Endodermal cell (in vitro differentiated cells): ENCODE measurements at regions not wholly inside any gene's neighbourhood (a gene's known extent, or its start where the extent isn't known, plus 50 kb on each side); places are given as distances from the start of the nearest gene placed in this dataset.

Experiments used
- DNase-seq: peaks from one replicate; pipeline ENCODE4 v3.0.0-alpha.2; 2017
- H3K27ac ChIP-seq: 2 replicates; pipeline ENCODE4 v1.5.1; 2013; ENCODE audit warnings: mild to moderate bottlenecking, low read depth, low read length, moderate library complexity
- H3K27me3 ChIP-seq: 2 replicates; pipeline ENCODE4 v1.6.1; 2013; ENCODE audit warnings: mild to moderate bottlenecking, low read length, moderate library complexity; ENCODE audit not compliant: insufficient read depth, control insufficient read depth, poor library complexity, severe bottlenecking
- H3K36me3 ChIP-seq: 2 replicates; pipeline ENCODE4 v1.7.0; 2013; ENCODE audit warnings: mild to moderate bottlenecking, low read length, moderate library complexity; ENCODE audit not compliant: control insufficient read depth, insufficient read depth
- H3K4me1 ChIP-seq: one replicate; pipeline ENCODE4 v1.7.0; 2013; ENCODE audit warnings: low read length; ENCODE audit not compliant: control insufficient read depth, insufficient read depth
- H3K4me3 ChIP-seq: 2 replicates; pipeline ENCODE4 v1.5.1; 2013; ENCODE audit warnings: mild to moderate bottlenecking, low read length, moderate library complexity
- H3K9ac ChIP-seq: 2 replicates; pipeline ENCODE4 v1.6.1; 2013; ENCODE audit warnings: mild to moderate bottlenecking, low read length, moderate library complexity; ENCODE audit not compliant: poor library complexity, severe bottlenecking; ENCODE audit errors: extremely low read depth
- H3K9me3 ChIP-seq: 2 replicates; pipeline ENCODE4 v1.6.1; 2013; ENCODE audit warnings: mild to moderate bottlenecking, low read length, moderate library complexity; ENCODE audit not compliant: control insufficient read depth
- H3K27ac Mint-ChIP-seq: 2 replicates; pipeline ENCODE4 v1.8.0; 2020; ENCODE audit warnings: mixed read lengths
- H3K27me3 Mint-ChIP-seq: 2 replicates; pipeline ENCODE4 v1.8.0; 2021; ENCODE audit warnings: mild to moderate bottlenecking, mixed read lengths; ENCODE audit not compliant: insufficient read depth
- H3K36me3 Mint-ChIP-seq: 2 replicates; pipeline ENCODE4 v1.8.0; 2020; ENCODE audit warnings: low read depth, mixed read lengths
- H3K4me1 Mint-ChIP-seq: 2 replicates; pipeline ENCODE4 v1.8.0; 2020; ENCODE audit warnings: mixed read lengths
- H3K4me3 Mint-ChIP-seq: 2 replicates; pipeline ENCODE4 v1.8.0; 2020; ENCODE audit warnings: mild to moderate bottlenecking, moderate library complexity, mixed read lengths
- H3K9me3 Mint-ChIP-seq: 2 replicates; pipeline ENCODE4 v1.8.0; 2020; ENCODE audit warnings: mild to moderate bottlenecking, mixed read lengths
- WGBS, 2 experiments: methylation state at CpG; one replicate each; pipeline versions ENCODE4 v1.1.5 to v1.1.7; 2013; ENCODE audit warnings: missing lambda C conversion rate in 2 of 2, mixed read lengths in 1 of 2; ENCODE audit not compliant: insufficient coverage in 1 of 2, insufficient read length in 1 of 2; 5-methylcytosine and 5-hydroxymethylcytosine counted together
- TF ChIP-seq, protein P1 (sequence below): fragments of 200-600 bp; sonication (generic); conservative IDR thresholded peaks from 2 replicates; pipeline ENCODE4 v1.5.0; 2021; ENCODE audit warnings: antibody characterized with exemption, mild to moderate bottlenecking

GRCh38 chr6:73898599-73898998 lies 202.6 kb downstream of the CD109 start:
- no peaks in the 10 kb centered on the region for H3K4me1 ChIP-seq
- H3K27ac ChIP-seq: no peak overlapping the region
- H3K9me3 ChIP-seq: peaks cover 15% of the 10 kb centered on the region
- Mint-ChIP-seq H3K27me3 (no peaks in the 10 kb centered on the region), H3K9me3 (peaks cover 20% of the 10 kb centered on the region), H3K36me3 (peaks cover 2% of the 10 kb centered on the region), H3K27ac (no peak overlapping the region), H3K4me3 (no peak overlapping the region), H3K4me1 (no peaks in the 10 kb centered on the region)
- no peak for DNase-seq
- 50 to 70% methylated on average over 1 to 2 of the region's 3 CpGs for WGBS, 2 experiments
- no peaks in the 10 kb centered on the region for H3K36me3 ChIP-seq
- no peak overlapping the region for H3K4me3 ChIP-seq
- H3K9ac ChIP-seq: no peak overlapping the region
- H3K27me3 ChIP-seq: no peaks in the 10 kb centered on the region
- TF ChIP-seq, protein P1, sequence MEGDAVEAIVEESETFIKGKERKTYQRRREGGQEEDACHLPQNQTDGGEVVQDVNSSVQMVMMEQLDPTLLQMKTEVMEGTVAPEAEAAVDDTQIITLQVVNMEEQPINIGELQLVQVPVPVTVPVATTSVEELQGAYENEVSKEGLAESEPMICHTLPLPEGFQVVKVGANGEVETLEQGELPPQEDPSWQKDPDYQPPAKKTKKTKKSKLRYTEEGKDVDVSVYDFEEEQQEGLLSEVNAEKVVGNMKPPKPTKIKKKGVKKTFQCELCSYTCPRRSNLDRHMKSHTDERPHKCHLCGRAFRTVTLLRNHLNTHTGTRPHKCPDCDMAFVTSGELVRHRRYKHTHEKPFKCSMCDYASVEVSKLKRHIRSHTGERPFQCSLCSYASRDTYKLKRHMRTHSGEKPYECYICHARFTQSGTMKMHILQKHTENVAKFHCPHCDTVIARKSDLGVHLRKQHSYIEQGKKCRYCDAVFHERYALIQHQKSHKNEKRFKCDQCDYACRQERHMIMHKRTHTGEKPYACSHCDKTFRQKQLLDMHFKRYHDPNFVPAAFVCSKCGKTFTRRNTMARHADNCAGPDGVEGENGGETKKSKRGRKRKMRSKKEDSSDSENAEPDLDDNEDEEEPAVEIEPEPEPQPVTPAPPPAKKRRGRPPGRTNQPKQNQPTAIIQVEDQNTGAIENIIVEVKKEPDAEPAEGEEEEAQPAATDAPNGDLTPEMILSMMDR: peak; percentile 56

DNA sequence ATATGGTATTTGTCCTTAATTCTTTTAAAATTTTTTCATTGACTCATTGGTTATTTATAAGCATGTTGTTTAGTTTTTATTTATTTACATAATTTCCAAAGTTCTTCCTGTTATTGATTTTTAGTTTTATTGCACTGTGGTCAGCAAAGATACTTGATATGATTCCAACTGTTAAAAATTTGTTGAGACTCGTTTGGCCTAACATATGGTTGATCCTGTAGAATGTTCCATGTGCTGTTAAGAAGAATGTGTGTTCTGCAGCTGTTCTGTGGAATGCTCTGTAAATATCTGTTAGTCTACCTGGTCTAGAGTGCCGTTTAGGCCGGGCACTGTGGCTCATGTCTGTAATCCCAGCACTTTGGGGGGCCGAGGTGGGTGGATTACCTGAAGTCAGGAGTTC lies 197.7 kb downstream of the CD109 start:
- TF ChIP-seq, protein P1: no peak
- DNase-seq: no peak
- H3K27me3 Mint-ChIP-seq: no peaks in the 10 kb centered on the region
- Histone ChIP-seq H3K9ac (no peak overlapping the region), H3K27ac (no peak overlapping the region), H3K4me1 (no peaks in the 10 kb centered on the region), H3K9me3 (no peaks in the 10 kb centered on the region), H3K4me3 (no peak overlapping the region), H3K27me3 (no peaks in the 10 kb centered on the region), H3K36me3 (no peaks in the 10 kb centered on the region)
- H3K9me3 Mint-ChIP-seq: no peaks in the 10 kb centered on the region
- H3K4me3 Mint-ChIP-seq: no peak overlapping the region
- 86 to 90% methylated on average over 4 of the region's 4 CpGs for WGBS, 2 experiments
- H3K36me3 Mint-ChIP-seq: no peaks in the 10 kb centered on the region
- H3K4me1 Mint-ChIP-seq: no peaks in the 10 kb centered on the region
- no peak overlapping the region for H3K27ac Mint-ChIP-seq

GRCh38 chr6:73888050-73888449 lies 192.0 kb downstream of the CD109 start:
- H3K4me1 Mint-ChIP-seq: no peaks in the 10 kb centered on the region
- H3K4me3 ChIP-seq: no peak overlapping the region
- H3K27ac Mint-ChIP-seq: no peak overlapping the region

More at GRCh38 chr6:73888050-73888449, 192.0 kb downstream of the CD109 start:
- Histone ChIP-seq H3K36me3 (no peaks in the 10 kb centered on the region), H3K9ac (no peak overlapping the region), H3K9me3 (no peaks in the 10 kb centered on the region), H3K4me1 (no peaks in the 10 kb centered on the region), H3K27ac (no peak overlapping the region), H3K27me3 (no peaks in the 10 kb centered on the region)
- WGBS, 2 experiments: 100% methylated on average over 1 of the region's 4 CpGs; no CpG with 5 or more reads in 1 of the 2 experiments
- no peaks in the 10 kb centered on the region for H3K9me3 Mint-ChIP-seq
- TF ChIP-seq, protein P1: no peak
- H3K4me3 Mint-ChIP-seq: no peak overlapping the region
- no peak for DNase-seq
- no peaks in the 10 kb centered on the region for H3K27me3 Mint-ChIP-seq
- no peaks in the 10 kb centered on the region for H3K36me3 Mint-ChIP-seq
